Central memory CD4-positive, alpha-beta T cell (primary cell): ENCODE measurements at regions not wholly inside any gene's neighbourhood (a gene's known extent, or its start where the extent isn't known, plus 50 kb on each side); places are given as distances from the start of the nearest gene placed in this dataset.

Source experiments
- DNase-seq: peaks from one replicate; pipeline ENCODE4 v3.0.0; 2022

GRCh38 chr6:93624408-93624807 is 205.0 kb upstream of the EPHA7 start:
- DNase-seq = no peak

- no peak for DNase-seq
Observed at GRCh38 chr6:93621442-93621841, 202.1 kb upstream of the EPHA7 start.

GRCh38 chr6:93604951-93605350 is 185.6 kb upstream of the EPHA7 start:
- no peak for DNase-seq

- DNase-seq = no peak
Observed at GRCh38 chr6:93592417-93592816, 173.1 kb upstream of the EPHA7 start.

GRCh38 chr6:93586306-93586705 is 166.9 kb upstream of the EPHA7 start:
- DNase-seq = no peak

- no peak for DNase-seq
Observed at GRCh38 chr6:93584300-93584699, 164.9 kb upstream of the EPHA7 start.

GRCh38 chr6:93581371-93581770 is 162.0 kb upstream of the EPHA7 start:
- DNase-seq = no peak

- no peak for DNase-seq
Observed at GRCh38 chr6:93580446-93580845, 161.1 kb upstream of the EPHA7 start.

- no peak for DNase-seq
Observed at GRCh38 chr6:93575495-93576267, 156.3 kb upstream of the EPHA7 start.

GRCh38 chr6:93574299-93574698 is 154.9 kb upstream of the EPHA7 start:
- no peak for DNase-seq

- DNase-seq = no peak
Observed at GRCh38 chr6:93571346-93571745, 152.0 kb upstream of the EPHA7 start.

GRCh38 chr6:93568169-93568568 is 148.8 kb upstream of the EPHA7 start:
- DNase-seq = no peak

- DNase-seq = no peak
Observed at GRCh38 chr6:93567164-93567563, 147.8 kb upstream of the EPHA7 start.

GRCh38 chr6:93566285-93566684 is 146.9 kb upstream of the EPHA7 start:
- DNase-seq = no peak

- DNase-seq = no peak
Observed at GRCh38 chr6:93562582-93562981, 143.2 kb upstream of the EPHA7 start.

GRCh38 chr6:93555292-93555691 is 135.9 kb upstream of the EPHA7 start:
- DNase-seq = no peak

- DNase-seq = no peak
Observed at GRCh38 chr6:93554018-93554417, 134.7 kb upstream of the EPHA7 start.

- DNase-seq = no peak
Observed at GRCh38 chr6:93550551-93551276, 131.4 kb upstream of the EPHA7 start.

- DNase-seq = no peak
Observed at GRCh38 chr6:93549868-93550267, 130.5 kb upstream of the EPHA7 start.

GRCh38 chr6:93524671-93525451 is 105.5 kb upstream of the EPHA7 start:
- DNase-seq = no peak

- no peak for DNase-seq
Observed at GRCh38 chr6:93523365-93523764, 104.0 kb upstream of the EPHA7 start.

- DNase-seq = no peak
Observed at GRCh38 chr6:93516441-93516840, 97.1 kb upstream of the EPHA7 start.

- no peak for DNase-seq
Observed at GRCh38 chr6:93515736-93516135, 96.4 kb upstream of the EPHA7 start.

GRCh38 chr6:93498713-93499112 is 79.4 kb upstream of the EPHA7 start:
- DNase-seq = no peak
